HG02763 (cell line): ENCODE measurements at regions not wholly inside any gene's neighbourhood (a gene's known extent, or its start where the extent isn't known, plus 50 kb on each side); places are given as distances from the start of the nearest gene placed in this dataset.
"Not testable (repeated sequence)": the region's sequence is repeated elsewhere in the genome, so short reads cannot be mapped to it uniquely, and the experiment has no call there.

ENCODE experiments used
- ATAC-seq: cut with Tn5 transposase; IDR thresholded peaks from one replicate; pipeline ENCODE4 v1.9.1; 2021; ENCODE audit warnings: mild to moderate bottlenecking, moderate library complexity; ENCODE audit not compliant: unreplicated experiment

DNA sequence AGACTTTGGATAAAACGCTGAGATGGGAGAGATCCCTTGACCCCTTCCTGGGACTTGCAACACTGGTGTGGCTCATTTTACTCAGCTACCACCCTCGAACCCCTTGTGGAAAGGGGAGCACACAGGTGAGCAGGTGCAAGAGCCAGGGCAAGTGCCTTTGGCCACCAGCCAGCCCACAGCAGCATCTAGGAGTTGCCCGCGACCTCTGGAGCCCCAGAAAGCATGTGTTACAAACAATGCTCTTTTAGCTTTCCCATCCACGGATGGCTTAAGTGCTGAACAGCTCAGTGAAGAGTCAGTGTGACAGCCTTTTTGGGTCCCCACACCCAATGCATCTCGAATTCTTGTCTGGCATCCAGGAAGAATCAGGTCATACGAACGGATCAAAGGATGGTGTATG, 197.8 kb downstream of the MEMO1 start:
- ATAC-seq = no peak

DNA sequence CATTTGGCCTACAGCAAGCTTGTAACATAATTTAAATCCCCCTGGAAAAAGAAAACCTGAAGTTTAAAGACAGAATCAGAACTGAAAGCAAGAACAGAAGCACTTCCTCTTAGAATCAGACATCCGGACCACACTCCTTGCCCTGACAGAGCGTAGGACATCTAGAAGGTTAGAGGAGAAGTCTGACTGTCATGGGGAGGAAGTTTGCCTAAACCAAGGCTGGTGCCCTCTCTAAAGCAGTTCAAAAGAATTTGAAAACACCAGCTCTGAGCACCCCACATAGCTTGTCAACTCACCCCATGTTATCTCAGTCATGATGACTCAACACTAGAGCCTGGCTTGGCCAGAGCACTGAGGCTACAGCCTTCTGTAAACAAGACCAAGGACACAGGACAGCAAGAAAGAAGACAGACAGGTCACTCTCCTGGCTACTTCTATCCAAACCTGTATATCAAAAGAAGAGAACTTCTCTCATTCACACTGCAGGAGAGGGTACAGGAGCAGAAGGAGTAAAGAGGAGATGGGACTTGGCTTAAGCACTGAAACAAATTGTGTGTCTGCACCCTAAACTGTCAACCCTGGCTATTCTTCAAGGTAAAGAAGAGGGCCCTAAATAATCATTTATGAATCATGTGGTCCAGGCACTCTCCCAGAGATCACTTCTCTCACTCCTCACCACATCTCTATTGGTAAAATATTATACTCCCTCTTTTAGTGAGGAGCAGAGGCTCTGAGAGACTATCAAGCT, 198.6 kb downstream of the MEMO1 start:
- peak; percentile 97 for ATAC-seq

DNA sequence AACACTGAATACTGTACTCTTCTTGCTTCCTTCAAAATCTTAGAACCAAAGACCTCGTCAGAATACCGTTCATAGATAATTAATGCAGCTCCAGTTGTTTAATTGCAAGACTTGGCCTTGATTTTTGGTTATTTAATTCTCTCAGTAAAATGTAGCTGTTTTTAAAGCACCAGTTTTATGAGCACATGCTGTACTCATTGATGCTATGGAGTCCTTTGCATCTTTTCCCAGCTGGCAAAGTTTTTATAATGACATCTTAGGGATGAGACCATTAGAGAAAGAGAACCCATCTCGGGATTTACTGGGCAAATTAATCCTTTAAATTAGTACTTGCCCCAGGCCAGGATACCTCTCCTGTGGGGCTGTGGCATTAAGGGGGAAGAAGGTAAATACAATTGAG, 199.3 kb downstream of the MEMO1 start:
- ATAC-seq = no peak

DNA sequence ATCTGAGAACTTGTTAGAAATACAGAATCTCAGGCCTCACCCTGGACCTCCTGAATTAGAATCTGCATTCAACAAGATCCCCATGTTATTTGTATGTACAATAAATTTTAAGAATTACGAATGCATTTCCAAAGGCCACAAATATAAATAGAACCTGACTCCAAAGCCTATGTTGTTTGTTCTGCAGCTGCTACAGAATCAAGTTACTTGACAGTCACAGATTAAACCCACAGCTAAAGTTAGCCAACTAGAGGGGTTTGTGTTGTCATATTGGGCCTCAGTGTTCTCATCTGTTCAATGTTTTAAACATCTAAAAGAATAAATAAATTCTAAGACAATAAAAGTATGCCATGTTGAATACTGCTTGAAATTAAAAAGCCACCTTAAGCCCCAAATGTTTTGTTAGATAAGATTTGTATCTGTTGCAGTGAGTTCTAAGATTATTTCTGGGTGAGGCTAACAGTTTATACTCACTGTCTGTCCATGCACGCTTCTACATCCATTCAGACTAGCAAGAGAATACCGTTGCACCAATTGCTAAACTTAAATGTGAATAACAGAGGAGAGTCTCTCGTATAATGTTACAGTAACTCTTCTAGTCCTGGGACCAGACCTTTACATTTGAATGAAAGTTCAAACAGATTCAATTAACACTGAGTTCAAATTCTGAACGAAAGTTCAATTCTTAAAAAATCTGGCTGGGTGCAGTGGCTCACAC, 200.4 kb downstream of the MEMO1 start:
- ATAC-seq = no peak

DNA sequence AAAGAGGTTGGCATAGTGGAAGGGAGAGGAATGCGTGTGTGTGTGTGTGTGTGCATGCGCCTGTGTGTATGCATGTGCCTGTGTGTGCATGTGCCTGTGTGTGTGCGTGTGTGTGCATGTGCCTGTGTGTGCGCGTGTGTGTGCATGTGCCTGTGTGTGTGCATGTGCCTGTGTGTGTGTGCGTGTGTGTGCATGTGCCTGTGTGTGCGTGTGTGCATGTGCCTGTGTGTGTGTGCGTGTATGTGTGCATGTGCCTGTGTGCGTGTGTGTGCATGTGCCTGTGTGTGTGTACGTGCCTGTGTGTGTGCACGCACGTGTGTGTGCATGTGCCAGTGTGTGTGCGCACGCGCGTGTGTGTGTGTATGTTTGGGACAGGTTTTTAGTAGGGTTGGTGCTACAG, 205.1 kb downstream of the MEMO1 start:
- no peak for ATAC-seq

DNA sequence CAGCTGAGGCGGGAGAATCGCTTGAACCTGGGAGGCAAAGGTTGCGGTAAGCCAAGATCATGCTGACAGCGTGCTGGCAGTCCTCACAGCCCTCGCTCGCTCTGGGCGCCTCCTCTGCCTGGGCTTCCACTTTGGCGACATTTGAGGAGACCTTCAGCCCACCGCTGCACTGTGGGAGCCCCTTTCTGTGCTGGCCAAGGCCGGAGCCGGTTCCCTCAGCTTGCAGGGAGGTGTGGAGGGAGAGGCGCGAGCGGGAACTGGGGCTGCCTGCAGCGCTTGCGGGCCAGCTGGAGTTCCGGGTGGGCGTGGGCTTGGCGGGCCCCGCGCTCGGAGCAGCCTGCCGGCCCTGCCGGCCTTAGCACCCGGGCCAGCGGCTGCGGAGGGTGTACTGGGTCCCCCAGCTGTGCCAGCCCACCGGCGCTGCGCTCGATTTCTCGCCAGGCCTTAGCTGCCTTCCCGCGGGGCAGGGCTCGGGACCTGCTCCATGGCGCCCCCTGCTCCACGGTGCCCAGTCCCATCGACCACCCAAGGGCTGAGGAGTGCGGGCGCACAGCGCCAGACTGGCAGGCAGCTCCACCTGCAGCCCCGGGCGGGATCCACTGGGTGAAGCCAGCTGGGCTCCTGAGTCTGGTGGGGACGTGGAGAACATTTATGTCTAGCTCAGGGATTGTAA, 207.2 kb downstream of the MEMO1 start:
- ATAC-seq = not testable (repeated sequence)

DNA sequence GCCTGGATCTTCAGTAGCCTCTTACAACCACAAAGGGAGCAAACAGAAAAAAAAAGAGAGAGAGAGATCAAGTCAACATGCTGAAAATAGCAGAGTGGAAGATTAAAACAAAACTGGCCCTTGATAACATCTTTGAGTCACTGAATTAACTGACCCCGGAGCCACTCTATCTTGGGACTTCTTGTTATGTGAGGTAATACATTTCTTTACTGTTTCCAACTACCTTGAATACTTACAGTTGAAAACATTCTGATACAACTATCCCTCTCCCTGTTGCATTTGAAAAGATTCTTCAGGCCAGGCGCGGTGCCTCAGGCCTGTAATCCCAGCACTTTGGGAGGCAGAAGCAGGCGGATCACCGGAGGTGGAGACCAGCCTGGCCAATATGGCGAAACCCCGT, 208.1 kb downstream of the MEMO1 start:
- no peak for ATAC-seq

DNA sequence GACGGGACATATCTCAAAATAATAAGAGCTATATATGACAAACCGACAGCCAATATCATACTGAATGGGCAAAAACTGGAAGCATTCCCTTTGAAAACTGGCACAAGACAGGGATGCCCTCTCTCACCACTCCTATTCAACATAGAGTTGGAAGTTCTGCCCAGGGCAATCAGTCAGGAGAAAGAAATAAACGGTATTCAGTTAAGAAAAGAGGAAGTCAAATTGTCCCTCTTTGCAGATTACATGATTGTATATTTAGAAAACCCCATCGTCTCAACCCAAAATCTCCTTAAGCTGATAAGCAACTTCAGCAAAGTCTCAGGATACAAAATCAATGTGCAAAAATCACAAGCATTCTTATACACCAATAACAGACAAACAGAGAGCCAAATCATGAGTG, 211.5 kb downstream of the MEMO1 start:
- not testable (repeated sequence) for ATAC-seq

DNA sequence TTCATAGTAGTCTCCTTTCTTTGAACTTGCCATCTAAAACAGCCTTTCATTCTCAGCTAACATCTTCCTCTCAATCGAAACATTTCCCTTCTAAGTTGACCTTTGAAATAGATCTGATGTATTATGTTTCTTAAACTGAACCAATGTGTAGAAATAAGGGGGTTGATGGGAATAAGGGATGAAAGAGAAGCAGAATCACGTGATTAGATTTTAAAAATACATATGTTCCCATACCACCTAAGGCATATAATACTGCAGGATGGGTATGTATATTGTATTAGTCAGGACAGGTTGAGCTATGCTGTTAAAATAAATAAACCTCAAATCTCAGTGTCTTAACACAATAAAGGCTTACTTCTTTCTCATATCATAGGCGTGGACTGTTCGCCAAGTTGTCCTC, 207.5 kb upstream of the SRD5A2 start:
- no peak for ATAC-seq

DNA sequence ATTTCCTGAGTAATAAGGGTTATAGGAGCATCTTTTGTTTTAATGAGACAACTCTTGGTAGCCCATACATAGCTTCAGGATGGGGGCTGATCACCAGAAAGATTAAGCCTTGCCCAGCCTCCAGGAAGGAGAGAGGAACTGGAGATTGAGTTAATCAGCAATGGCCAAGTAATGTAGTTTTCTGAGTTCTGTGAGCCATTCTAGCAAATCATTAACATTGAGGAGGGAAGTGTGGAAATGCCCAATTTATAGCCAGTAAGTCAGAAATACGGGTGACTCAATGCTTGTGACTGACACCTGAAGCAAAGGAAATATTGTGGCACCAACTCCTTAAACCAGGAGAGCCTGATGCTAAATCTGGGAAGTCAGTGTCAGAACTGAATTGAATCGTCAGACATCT, 205.1 kb upstream of the SRD5A2 start:
- peak; percentile 50 for ATAC-seq

DNA sequence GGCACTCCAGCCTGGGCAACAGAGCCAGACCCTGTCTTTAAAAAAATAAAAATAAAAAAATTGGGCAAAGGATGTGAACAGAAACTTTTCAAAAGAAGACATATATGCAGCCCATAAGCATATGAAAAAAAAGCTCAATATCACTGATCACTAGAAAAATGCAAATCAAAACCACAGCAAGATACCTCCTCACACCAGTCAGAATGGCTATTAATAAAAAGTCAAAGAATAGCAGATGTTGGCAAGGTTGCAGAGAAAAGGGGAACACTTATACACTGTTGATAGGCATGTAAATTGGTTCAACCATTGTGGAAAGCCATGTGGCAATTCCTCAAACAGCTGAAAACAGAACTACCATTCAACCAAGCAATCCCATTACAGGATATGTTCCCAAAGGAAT, 204.1 kb upstream of the SRD5A2 start:
- ATAC-seq = no peak

DNA sequence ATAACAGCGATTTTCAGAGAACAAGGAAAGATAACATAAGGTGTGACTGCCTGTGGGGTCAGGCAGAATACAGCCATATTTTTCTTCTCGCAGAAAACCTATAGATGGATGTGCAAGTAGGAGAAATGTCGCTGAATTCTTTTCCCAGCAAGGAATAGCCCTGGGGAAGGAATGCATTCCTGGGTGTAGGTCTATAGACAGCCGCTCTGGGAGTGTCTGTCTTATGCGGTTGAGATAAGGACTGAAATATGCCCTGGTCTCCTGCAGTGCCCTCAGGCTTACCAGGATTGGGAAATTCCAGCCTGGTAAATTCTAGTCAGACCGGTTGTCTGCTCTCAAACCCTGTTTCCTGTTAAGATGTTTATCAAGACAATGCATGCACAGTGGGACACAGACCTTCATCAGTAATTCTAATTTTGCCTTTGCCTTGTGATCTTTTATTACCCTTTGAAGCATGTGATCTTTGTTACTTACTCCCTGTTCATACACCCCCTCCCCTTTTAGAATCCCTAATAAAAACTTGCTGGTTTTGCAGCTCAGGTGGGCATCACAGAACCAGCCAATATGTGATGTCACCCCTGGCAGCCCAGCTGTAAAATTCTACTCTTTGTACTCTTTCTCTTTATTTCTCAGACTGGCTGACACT, 202.8 kb upstream of the SRD5A2 start:
- not testable (repeated sequence) for ATAC-seq

DNA sequence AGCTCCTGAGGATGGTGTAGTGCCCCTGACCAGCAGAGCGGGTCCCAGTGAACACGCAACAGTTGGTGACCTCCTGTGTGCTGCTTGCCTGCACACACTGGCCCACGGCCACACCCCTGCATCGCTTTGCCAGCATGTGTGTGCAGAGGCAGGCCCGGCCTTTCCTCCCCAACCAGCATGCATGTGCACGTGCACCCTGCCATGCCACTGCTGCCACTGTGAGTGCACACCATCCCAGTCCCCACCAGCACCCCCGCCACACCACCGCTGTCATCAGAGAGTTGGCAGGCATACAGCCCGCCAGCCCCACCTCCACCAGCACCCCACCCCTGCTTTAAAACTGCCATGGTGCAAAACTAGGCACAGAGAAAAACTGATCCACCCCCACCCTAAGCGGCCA, 197.4 kb upstream of the SRD5A2 start:
- no peak for ATAC-seq

DNA sequence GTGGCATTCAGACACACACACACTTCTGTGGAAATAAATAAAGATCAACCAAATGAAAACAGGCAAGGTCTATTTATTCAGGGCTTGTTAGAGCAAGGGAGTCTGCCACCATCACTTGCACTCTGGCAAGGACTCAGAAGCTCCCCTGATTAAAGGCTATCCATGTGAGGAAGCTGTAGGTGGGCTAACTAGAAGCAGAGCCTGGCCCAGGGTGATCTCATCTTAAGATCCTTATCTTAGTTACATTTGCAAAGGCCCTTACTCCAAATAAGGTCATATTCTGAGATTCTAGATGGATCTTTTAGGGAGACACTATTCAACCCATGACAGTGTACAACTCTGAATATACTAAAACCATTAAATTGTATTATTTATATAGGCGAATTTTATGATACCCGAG, 190.0 kb upstream of the SRD5A2 start:
- no peak for ATAC-seq

DNA sequence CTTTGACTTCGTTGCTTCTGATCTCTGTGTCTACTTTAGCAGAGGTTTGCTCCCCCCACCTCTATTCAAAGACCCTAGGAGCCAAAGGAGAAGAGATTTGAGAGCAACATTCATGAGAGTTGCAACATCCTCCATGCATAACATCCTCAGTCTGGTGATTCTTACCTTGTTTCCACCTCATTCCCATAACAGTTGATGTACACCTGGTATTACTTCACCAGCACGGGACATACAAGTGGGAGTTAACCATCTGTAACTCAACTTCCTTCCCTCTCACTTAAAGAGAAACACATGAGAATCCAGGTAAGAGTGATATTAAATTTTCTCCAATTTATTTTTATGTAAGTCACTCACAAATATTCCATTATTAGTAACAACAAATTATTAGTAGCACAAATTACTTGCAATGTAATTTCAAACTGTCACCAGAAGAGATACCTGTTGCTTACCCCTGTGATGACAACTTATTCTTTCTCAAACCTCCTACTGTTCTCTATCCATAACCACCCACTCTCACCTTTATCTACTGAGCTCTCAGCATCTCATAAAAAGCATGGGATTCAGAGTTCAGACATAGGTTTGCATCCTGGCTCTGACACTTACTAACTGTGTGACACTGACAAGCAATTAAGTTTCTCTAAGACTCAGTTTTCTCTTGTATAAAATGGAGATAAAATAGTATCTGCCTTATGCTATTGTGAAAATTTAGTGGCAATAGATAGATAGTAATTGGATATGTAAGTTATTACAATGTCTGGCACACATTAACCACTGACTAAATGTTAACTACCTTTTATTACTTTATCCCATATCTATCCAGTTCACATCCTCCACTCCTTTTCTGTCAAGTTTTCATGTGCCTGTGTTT, 184.6 kb upstream of the SRD5A2 start:
- ATAC-seq = no peak

DNA sequence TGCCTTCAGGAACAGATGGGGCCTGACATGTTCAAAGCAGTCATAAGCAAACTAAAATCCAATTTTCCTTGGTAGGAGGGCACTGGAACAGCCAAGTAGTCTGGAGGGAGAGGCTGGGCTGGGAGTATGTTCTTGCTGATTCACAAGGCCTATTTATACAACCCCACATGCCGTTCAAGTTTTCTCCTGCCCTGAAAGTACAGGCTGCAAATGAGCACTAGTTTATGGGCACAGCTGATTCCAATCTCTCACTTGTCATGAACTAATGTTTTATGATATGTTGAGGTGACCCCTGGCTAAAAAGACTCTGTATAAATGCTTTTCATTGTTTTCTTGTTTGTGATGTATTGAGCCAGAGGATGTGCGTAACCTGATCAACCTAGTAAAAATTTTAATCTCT, 183.4 kb upstream of the SRD5A2 start:
- ATAC-seq = no peak

DNA sequence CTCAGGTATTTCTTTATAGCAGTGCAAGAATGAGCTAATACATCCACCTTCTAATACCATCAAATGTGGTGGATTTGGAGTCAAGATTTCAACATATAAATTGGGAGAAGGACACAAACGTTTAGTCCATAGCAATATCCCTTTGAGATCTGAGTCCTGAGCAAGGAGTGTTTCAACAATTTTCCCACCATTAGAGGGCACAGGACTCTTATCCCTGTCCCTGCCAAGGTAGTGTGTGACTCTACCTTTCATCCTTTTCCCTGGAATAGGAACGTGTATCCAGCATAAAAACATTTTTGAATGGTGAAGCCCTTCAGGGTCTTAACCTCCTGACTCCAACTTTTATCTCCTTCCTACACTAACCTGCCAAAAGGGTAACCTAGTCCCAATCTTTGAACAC, 181.3 kb upstream of the SRD5A2 start:
- no peak for ATAC-seq

DNA sequence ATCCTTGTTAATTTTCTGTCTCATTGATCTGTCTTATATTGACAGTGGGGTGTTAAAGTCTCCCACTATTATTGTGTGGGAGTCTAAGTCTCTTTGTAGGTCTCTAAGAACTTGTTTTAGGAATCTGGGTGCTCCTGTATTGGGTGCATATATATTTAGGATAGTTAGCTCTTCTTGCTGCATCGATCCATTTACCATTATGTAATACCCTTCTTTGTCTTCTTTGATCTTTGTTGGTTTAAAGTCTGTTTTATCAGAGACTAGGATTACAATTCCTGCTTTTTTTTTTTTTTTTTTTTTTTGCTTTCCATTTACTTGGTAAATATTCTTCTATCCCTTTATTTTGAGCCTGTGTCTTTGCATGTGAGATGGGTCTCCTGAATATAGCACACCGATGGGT, 176.6 kb upstream of the SRD5A2 start:
- ATAC-seq = not testable (repeated sequence)

DNA sequence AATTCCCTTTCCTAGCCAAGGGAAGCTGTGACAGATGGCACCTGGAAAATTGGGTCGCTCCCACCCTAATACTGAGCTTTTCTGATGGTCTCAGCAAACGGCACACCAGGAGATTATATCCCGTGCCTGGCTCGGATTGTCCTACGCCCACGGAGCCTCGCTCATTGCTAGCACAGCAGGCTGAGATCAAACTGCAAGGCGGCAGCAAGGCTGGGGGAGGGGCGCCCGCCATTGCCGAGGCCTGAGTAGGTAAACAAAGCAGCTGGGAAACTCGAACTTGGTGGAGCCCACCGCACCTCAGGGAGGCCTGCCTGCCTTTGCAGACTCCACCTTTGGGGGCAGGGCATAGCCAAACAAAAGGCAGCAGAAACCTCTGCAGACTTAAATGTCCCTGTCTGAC, 168.0 kb upstream of the SRD5A2 start:
- ATAC-seq = not testable (repeated sequence)

DNA sequence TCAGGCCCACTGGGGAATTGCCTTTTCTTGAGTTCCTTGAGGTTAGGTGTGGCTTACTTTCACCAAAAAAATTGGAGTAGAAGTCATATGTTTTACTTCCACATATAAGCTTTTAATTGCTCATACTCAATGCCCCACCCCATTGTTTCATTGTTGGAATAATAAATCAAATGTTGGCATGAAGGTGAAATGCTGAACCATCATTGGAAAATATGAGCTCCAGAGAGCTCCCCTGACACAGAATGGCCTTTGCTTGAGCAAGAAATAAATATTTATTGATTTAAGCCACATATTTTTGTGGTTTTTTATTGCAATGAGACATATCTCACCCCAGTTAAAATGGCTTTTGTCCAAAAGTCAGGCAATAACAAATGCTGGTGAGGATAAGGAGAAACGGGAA, 167.3 kb upstream of the SRD5A2 start:
- ATAC-seq = no peak

DNA sequence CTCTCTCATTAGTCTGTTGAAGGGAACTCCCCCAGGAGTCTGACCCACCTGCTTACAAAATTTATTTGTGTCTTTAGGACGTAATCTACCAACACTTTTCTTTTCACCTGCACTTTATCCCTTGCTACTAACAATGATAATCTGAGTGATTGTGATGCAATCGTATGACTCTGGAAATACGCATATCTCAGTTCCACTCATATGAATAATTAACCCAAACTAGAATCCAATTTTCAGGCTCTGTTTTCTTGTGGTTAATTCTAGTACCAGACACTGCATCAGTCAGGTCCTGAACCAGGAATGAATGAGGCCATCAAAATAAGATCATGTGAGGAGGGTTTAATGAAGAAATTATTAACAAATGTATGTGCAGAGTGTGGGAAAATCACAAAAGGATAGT, 158.4 kb upstream of the SRD5A2 start:
- ATAC-seq = no peak
